SKM-1 treated with dmso at 0.1 percent for 144 hours (cell line): ENCODE measurements at regions not wholly inside any gene's neighbourhood (a gene's known extent, or its start where the extent isn't known, plus 50 kb on each side); places are given as distances from the start of the nearest gene placed in this dataset.
"Not testable (repeated sequence)": the region's sequence is repeated elsewhere in the genome, so short reads cannot be mapped to it uniquely, and the experiment has no call there.

Experiments used
- DNase-seq: peaks from one replicate; lab custom pipeline; 2025; ENCODE audit not compliant: unreplicated experiment; lab: John Stamatoyannopoulos, UW

GRCh38 chr20:47406849-47407682 lies 50.6 kb upstream of the ZMYND8 start:
- DNase-seq = no peak

- no peak for DNase-seq
Measured at GRCh38 chr20:47411161-47411560, 54.7 kb upstream of the ZMYND8 start.

- DNase-seq = no peak
Measured at GRCh38 chr20:47412083-47412482, 55.6 kb upstream of the ZMYND8 start.

- DNase-seq = no peak
Measured at GRCh38 chr20:47413189-47413588, 56.7 kb upstream of the ZMYND8 start.

- no peak for DNase-seq
Measured at GRCh38 chr20:47417245-47418068, 61.0 kb upstream of the ZMYND8 start.

- DNase-seq = no peak
Measured at GRCh38 chr20:47418069-47418757, 61.7 kb upstream of the ZMYND8 start.

- DNase-seq = no peak
Measured at GRCh38 chr20:47419953-47420514, 63.5 kb upstream of the ZMYND8 start.

GRCh38 chr20:47421076-47421475 lies 64.6 kb upstream of the ZMYND8 start:
- no peak for DNase-seq

- DNase-seq = no peak
Measured at GRCh38 chr20:47423586-47423985, 67.1 kb upstream of the ZMYND8 start.

GRCh38 chr20:47427067-47427466 lies 70.6 kb upstream of the ZMYND8 start:
- no peak for DNase-seq

GRCh38 chr20:47427746-47428145 lies 71.2 kb upstream of the ZMYND8 start:
- peak; percentile 44 for DNase-seq

GRCh38 chr20:47428164-47428563 lies 71.7 kb upstream of the ZMYND8 start:
- no peak for DNase-seq

- DNase-seq = peak; percentile 22
Measured at GRCh38 chr20:47428851-47429336, 72.4 kb upstream of the ZMYND8 start.

GRCh38 chr20:47429409-47429808 lies 72.3 kb upstream of the NCOA3 start:
- no peak for DNase-seq

- no peak for DNase-seq
Measured at GRCh38 chr20:47430862-47431588, 70.7 kb upstream of the NCOA3 start.

GRCh38 chr20:47432834-47433210 lies 68.9 kb upstream of the NCOA3 start:
- DNase-seq = peak; percentile 60

GRCh38 chr20:47434128-47434779 lies 67.4 kb upstream of the NCOA3 start:
- not testable (repeated sequence) for DNase-seq

GRCh38 chr20:47438464-47439381 lies 63.0 kb upstream of the NCOA3 start:
- no peak for DNase-seq
